Endodermal cell (in vitro differentiated cells): ENCODE measurements at regions not wholly inside any gene's neighbourhood (a gene's known extent, or its start where the extent isn't known, plus 50 kb on each side); places are given as distances from the start of the nearest gene placed in this dataset.

Source experiments
- DNase-seq: peaks from one replicate; pipeline ENCODE4 v3.0.0-alpha.2; 2017
- H3K27ac ChIP-seq: 2 replicates; pipeline ENCODE4 v1.5.1; 2013; ENCODE audit warnings: mild to moderate bottlenecking, low read depth, low read length, moderate library complexity
- H3K27me3 ChIP-seq: 2 replicates; pipeline ENCODE4 v1.6.1; 2013; ENCODE audit warnings: mild to moderate bottlenecking, low read length, moderate library complexity; ENCODE audit not compliant: insufficient read depth, control insufficient read depth, poor library complexity, severe bottlenecking
- H3K36me3 ChIP-seq: 2 replicates; pipeline ENCODE4 v1.7.0; 2013; ENCODE audit warnings: mild to moderate bottlenecking, low read length, moderate library complexity; ENCODE audit not compliant: control insufficient read depth, insufficient read depth
- H3K4me1 ChIP-seq: one replicate; pipeline ENCODE4 v1.7.0; 2013; ENCODE audit warnings: low read length; ENCODE audit not compliant: control insufficient read depth, insufficient read depth
- H3K4me3 ChIP-seq: 2 replicates; pipeline ENCODE4 v1.5.1; 2013; ENCODE audit warnings: mild to moderate bottlenecking, low read length, moderate library complexity
- H3K9ac ChIP-seq: 2 replicates; pipeline ENCODE4 v1.6.1; 2013; ENCODE audit warnings: mild to moderate bottlenecking, low read length, moderate library complexity; ENCODE audit not compliant: poor library complexity, severe bottlenecking; ENCODE audit errors: extremely low read depth
- H3K9me3 ChIP-seq: 2 replicates; pipeline ENCODE4 v1.6.1; 2013; ENCODE audit warnings: mild to moderate bottlenecking, low read length, moderate library complexity; ENCODE audit not compliant: control insufficient read depth
- H3K27ac Mint-ChIP-seq: 2 replicates; pipeline ENCODE4 v1.8.0; 2020; ENCODE audit warnings: mixed read lengths
- H3K27me3 Mint-ChIP-seq: 2 replicates; pipeline ENCODE4 v1.8.0; 2021; ENCODE audit warnings: mild to moderate bottlenecking, mixed read lengths; ENCODE audit not compliant: insufficient read depth
- H3K36me3 Mint-ChIP-seq: 2 replicates; pipeline ENCODE4 v1.8.0; 2020; ENCODE audit warnings: low read depth, mixed read lengths
- H3K4me1 Mint-ChIP-seq: 2 replicates; pipeline ENCODE4 v1.8.0; 2020; ENCODE audit warnings: mixed read lengths
- H3K4me3 Mint-ChIP-seq: 2 replicates; pipeline ENCODE4 v1.8.0; 2020; ENCODE audit warnings: mild to moderate bottlenecking, moderate library complexity, mixed read lengths
- H3K9me3 Mint-ChIP-seq: 2 replicates; pipeline ENCODE4 v1.8.0; 2020; ENCODE audit warnings: mild to moderate bottlenecking, mixed read lengths
- CTCF ChIP-seq: fragments of 200-600 bp; sonication (generic); conservative IDR thresholded peaks from 2 replicates; pipeline ENCODE4 v1.5.0; 2021; ENCODE audit warnings: antibody characterized with exemption, mild to moderate bottlenecking
- WGBS, 2 experiments: methylation state at CpG; one replicate each; pipeline versions ENCODE4 v1.1.5 to v1.1.7; 2013; ENCODE audit warnings: missing lambda C conversion rate in 2 of 2, mixed read lengths in 1 of 2; ENCODE audit not compliant: insufficient coverage in 1 of 2, insufficient read length in 1 of 2; 5-methylcytosine and 5-hydroxymethylcytosine counted together

- peaks cover 2% of the 10 kb centered on the region for H3K27me3 Mint-ChIP-seq
- 77 to 95% methylated on average over 3 to 7 of the region's 7 CpGs for WGBS, 2 experiments
- no peak overlapping the region for H3K4me3 ChIP-seq
- H3K9ac ChIP-seq = no peak overlapping the region
- H3K9me3 ChIP-seq = no peaks in the 10 kb centered on the region
- H3K36me3 ChIP-seq = no peaks in the 10 kb centered on the region
- no peak for TF ChIP-seq CTCF
- no peaks in the 10 kb centered on the region for H3K4me1 ChIP-seq
- no peaks in the 10 kb centered on the region for H3K4me1 Mint-ChIP-seq
- H3K9me3 Mint-ChIP-seq = no peaks in the 10 kb centered on the region
- H3K4me3 Mint-ChIP-seq = no peak overlapping the region
- H3K27ac Mint-ChIP-seq = no peak overlapping the region
- no peaks in the 10 kb centered on the region for H3K36me3 Mint-ChIP-seq
- no peaks in the 10 kb centered on the region for H3K27me3 ChIP-seq
- no peak overlapping the region for H3K27ac ChIP-seq
- DNase-seq = no peak
These were observed 343.4 kb downstream of the CDC5L start for GRCh38 chr6:44730771-44731391.

- no peak for DNase-seq
- Histone ChIP-seq H3K4me1 (no peaks in the 10 kb centered on the region), H3K27ac (no peak overlapping the region), H3K4me3 (no peak overlapping the region), H3K9me3 (no peaks in the 10 kb centered on the region), H3K9ac (no peak overlapping the region), H3K36me3 (no peaks in the 10 kb centered on the region), H3K27me3 (no peaks in the 10 kb centered on the region)
- WGBS, 2 experiments = 77 to 78% methylated on average over 6 of the region's 6 CpGs
- Mint-ChIP-seq H3K36me3 (no peaks in the 10 kb centered on the region), H3K4me1 (no peaks in the 10 kb centered on the region), H3K27me3 (peaks cover 2% of the 10 kb centered on the region), H3K27ac (no peak overlapping the region), H3K9me3 (no peaks in the 10 kb centered on the region), H3K4me3 (no peak overlapping the region)
- TF ChIP-seq CTCF = no peak
These were observed 344.1 kb downstream of the CDC5L start for GRCh38 chr6:44731485-44732095.

GRCh38 chr6:44732243-44732642, 344.7 kb downstream of the CDC5L start:
- no peaks in the 10 kb centered on the region for H3K9me3 Mint-ChIP-seq
- Histone ChIP-seq H3K9ac (no peak overlapping the region), H3K36me3 (no peaks in the 10 kb centered on the region), H3K4me1 (no peaks in the 10 kb centered on the region), H3K27ac (no peak overlapping the region), H3K27me3 (no peaks in the 10 kb centered on the region), H3K4me3 (no peak overlapping the region), H3K9me3 (no peaks in the 10 kb centered on the region)
- TF ChIP-seq CTCF = no peak
- peaks cover 2% of the 10 kb centered on the region for H3K27me3 Mint-ChIP-seq
- no peaks in the 10 kb centered on the region for H3K4me1 Mint-ChIP-seq
- 95 to 100% methylated on average over 4 to 5 of the region's 5 CpGs for WGBS, 2 experiments
- no peak for DNase-seq
- H3K27ac Mint-ChIP-seq = no peak overlapping the region
- no peak overlapping the region for H3K4me3 Mint-ChIP-seq
- no peaks in the 10 kb centered on the region for H3K36me3 Mint-ChIP-seq
